ENCODE measurements at regions not wholly inside any gene's neighbourhood (a gene's known extent, or its start where the extent isn't known, plus 50 kb on each side); places are given as distances from the start of the nearest gene placed in this dataset.

DNA sequence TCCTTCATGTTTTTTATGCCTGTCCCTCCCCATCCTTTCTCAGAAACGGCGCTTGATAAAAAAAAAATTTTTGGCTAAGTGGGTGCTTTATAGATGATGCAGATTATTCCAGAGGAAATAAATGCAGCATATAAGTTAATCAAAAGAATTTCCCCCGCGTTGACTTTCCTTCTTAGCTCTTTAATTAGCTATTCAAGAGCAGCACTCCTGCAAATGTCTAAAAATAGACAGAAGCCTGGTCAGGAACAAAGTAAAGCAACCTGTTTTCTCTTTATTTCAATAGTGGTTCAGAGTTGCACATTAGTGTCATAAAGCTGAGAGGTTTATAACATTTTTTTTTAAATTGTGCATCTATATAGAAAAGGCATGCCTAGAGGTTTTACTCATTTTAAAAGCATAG is 439.5 kb upstream of the LRRC7 start:
- H3K4me3 ChIP-seq (ENCODE audit: low read depth, low read length), result no peak overlapping the region
- no peak for TF ChIP-seq CTCF (conservative IDR thresholded peaks at IDR 0.05; ENCODE audit: low read depth, low read length)

DNA sequence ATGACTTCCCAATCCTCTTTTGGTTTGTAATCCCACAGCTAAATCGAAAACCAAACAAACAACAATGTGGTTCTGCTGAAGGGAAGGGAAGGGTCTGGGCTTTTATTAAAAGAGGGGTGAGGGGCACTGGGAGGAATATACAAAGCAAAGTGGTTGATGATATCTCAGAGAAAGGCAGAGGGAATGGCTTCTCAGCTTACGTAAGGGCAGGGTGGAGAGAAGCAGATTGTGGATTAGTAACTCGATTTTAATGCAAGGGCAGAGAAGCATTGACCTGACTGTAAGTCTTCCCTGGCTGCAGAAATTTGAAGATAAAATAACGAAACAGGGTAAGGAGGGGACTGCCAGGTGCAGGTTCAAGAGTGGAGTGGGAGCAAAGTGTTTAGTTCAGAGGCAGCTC is 438.2 kb upstream of the LRRC7 start:
- no peak for TF ChIP-seq CTCF (conservative IDR thresholded peaks at IDR 0.05; ENCODE audit: low read depth, low read length)
- H3K4me3 ChIP-seq (ENCODE audit: low read depth, low read length), result no peak overlapping the region
- DNase-seq (ENCODE audit: low read depth), result no peak

More for the DNA sequence above, 439.5 kb upstream of the LRRC7 start:
- no peak for DNase-seq (ENCODE audit: low read depth)

GRCh38 chr1:69138172-69138571 is 429.6 kb upstream of the LRRC7 start:
- TF ChIP-seq CTCF (conservative IDR thresholded peaks at IDR 0.05; ENCODE audit: low read depth, low read length), result no peak
- no peak for DNase-seq (ENCODE audit: low read depth)
- H3K4me3 ChIP-seq (ENCODE audit: low read depth, low read length), result no peak overlapping the region

DNA sequence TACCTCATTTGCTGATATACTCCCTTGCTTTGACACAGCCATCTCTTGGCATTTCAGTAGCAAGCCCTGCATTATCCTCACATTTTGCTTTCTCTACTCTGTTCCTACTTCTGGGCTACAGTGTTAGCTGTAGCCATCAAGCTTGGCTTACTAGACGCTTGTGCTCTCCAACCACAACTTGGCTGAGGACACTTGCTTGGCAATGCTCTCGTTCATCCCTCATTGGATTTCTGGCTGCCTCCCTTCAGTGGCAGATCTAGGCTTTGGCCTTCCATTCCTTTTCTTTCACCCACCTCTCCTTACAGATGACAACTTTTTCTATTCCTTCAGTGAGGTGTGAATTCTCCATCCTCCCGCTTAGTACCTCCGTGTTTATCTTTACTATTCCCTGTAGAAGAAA is 428.7 kb upstream of the LRRC7 start:
- no peak for DNase-seq (ENCODE audit: low read depth)
- no peak overlapping the region for H3K4me3 ChIP-seq (ENCODE audit: low read depth, low read length)
- no peak for TF ChIP-seq CTCF (conservative IDR thresholded peaks at IDR 0.05; ENCODE audit: low read depth, low read length)

DNA sequence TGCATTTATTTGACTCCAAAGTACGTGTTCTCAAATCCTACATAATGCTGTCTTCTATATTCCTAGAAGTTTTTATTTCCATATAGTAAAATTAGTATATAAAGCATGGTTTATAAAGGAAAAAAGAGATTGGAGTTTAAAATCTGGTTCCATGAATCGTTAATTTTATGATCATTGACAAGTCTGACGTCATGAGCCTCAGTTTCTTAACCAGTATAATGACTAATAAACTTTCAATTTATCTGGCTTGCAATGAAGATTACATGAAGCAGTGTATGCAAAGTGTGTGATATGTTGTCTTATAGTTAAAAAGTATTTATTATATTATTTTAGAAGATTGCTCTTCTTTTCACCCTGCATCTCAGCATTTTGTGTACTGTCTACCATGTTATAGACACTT is 421.4 kb upstream of the LRRC7 start:
- TF ChIP-seq CTCF (conservative IDR thresholded peaks at IDR 0.05; ENCODE audit: low read depth, low read length), result no peak
- DNase-seq (ENCODE audit: low read depth), result no peak
- no peak overlapping the region for H3K4me3 ChIP-seq (ENCODE audit: low read depth, low read length)

GRCh38 chr1:69148731-69149130 is 419.0 kb upstream of the LRRC7 start:
- no peak for DNase-seq (ENCODE audit: low read depth)
- TF ChIP-seq CTCF (conservative IDR thresholded peaks at IDR 0.05; ENCODE audit: low read depth, low read length), result no peak
- H3K4me3 ChIP-seq (ENCODE audit: low read depth, low read length), result no peak overlapping the region

- no peak for DNase-seq (ENCODE audit: low read depth)
- no peak overlapping the region for H3K4me3 ChIP-seq (ENCODE audit: low read depth, low read length)
- no peak for TF ChIP-seq CTCF (conservative IDR thresholded peaks at IDR 0.05; ENCODE audit: low read depth, low read length)
Measured at GRCh38 chr1:69157046-69157756, 410.5 kb upstream of the LRRC7 start.
